HepG2 (cell line): ENCODE measurements at regions not wholly inside any gene's neighbourhood (a gene's known extent, or its start where the extent isn't known, plus 50 kb on each side); places are given as distances from the start of the nearest gene placed in this dataset.

Experiments
- ATAC-seq: fragments of 200-7000 bp; cut with Tn5 transposase; 3 replicates; pipeline ENCODE4 v1.9.1; 2020; ENCODE audit warnings: mild to moderate bottlenecking, moderate library complexity
- BruUV-seq: library from RNA; stranded (reverse); fragments of 400-500 nt; replicated peaks from 2 replicates; lab custom pipeline; 2021; lab: Mats Ljungman, UMichigan
- CTCF ChIA-PET: fragments of 300-600 bp; formaldehyde crosslinking; extraction: SDS; loops from one replicate; lab custom pipeline; 2021; ENCODE audit warnings: low total read pairs, inconsistent platforms, low intra/inter-chr PET ratio; lab: Yijun Ruan, JAX
- POLR2A ChIA-PET: fragments of 350-600 bp; sonication (Branson Sonifier 250); formaldehyde crosslinking; loops from one replicate; lab custom pipeline; 2020; ENCODE audit warnings: antibody characterized with exemption, inconsistent platforms; lab: Yijun Ruan, JAX
- DNase-seq: peaks from one replicate; pipeline ENCODE4 v3.0.0-alpha.2; 2015; ENCODE audit warnings: low spot score
- FAIRE-seq: peaks from 3 replicates; lab custom pipeline; 2011; peaks lifted over from hg19 to GRCh38; lab: Jason Lieb, UNC
- H2AFZ ChIP-seq: one replicate; pipeline ENCODE4 v1.6.1; 2011; ENCODE audit warnings: low read length, inconsistent platforms
- H3K27ac ChIP-seq: fragments of 300-600 bp; 3 replicates; pipeline ENCODE4 v1.8.0; 2011; ENCODE audit warnings: mixed run types, mild to moderate bottlenecking, mixed read lengths, low read length, inconsistent platforms; ENCODE audit not compliant: insufficient read depth; ENCODE audit errors: extremely low read length
- H3K27me3 ChIP-seq, 2 experiments: fragments of 200-600 bp in 1 of 2; 2 replicates in 1 of 2; 3 replicates in 1 of 2; pipeline versions ENCODE4 v1.6.0 to v1.8.0; 2011; ENCODE audit warnings: low read length in 2 of 2, mild to moderate bottlenecking in 2 of 2, moderate library complexity in 2 of 2, inconsistent platforms in 1 of 2; ENCODE audit not compliant: insufficient read depth in 2 of 2, control insufficient read depth in 1 of 2
- H3K36me3 ChIP-seq, 2 experiments: fragments of 200-600 bp in 1 of 2; replicated peaks in 1 of 2; 2 replicates in 1 of 2; 3 replicates in 1 of 2; pipeline versions ENCODE4 v1.5.1 to v1.8.0; 2011; ENCODE audit warnings: low read length in 2 of 2, inconsistent platforms in 1 of 2; ENCODE audit not compliant: insufficient read depth in 2 of 2, control insufficient read depth in 1 of 2
- H3K4me1 ChIP-seq: 2 replicates; pipeline ENCODE4 v1.5.1; 2012; ENCODE audit warnings: low read length, inconsistent platforms; ENCODE audit not compliant: insufficient read depth
- H3K4me2 ChIP-seq: 2 replicates; pipeline ENCODE4 v1.6.0; 2011; ENCODE audit warnings: low read depth, low read length, inconsistent platforms
- H3K4me3 ChIP-seq, 3 experiments: fragments of 200-600 bp in 1 of 3; sonication (generic), shearing (Covaris generic) in 1 of 3; replicated peaks in 1 of 3; 2 replicates each; pipeline ENCODE4 v1.5.1; 2011 to 2016; ENCODE audit warnings: low read length in 3 of 3, inconsistent platforms in 2 of 3, low read depth in 2 of 3, mild to moderate bottlenecking in 2 of 3, control low read depth in 1 of 3, mixed read lengths in 1 of 3; ENCODE audit not compliant: insufficient read depth in 1 of 3
- H3K79me2 ChIP-seq: one replicate; pipeline ENCODE4 v1.6.1; 2011; ENCODE audit warnings: low read length, inconsistent platforms; ENCODE audit not compliant: insufficient read depth
- H3K9ac ChIP-seq: 2 replicates; pipeline ENCODE4 v1.6.0; 2011; ENCODE audit warnings: mild to moderate bottlenecking, low read depth, low read length, inconsistent platforms; ENCODE audit not compliant: insufficient read depth
- H3K9me3 ChIP-seq: 2 replicates; pipeline ENCODE4 v1.5.1; 2012; ENCODE audit warnings: mild to moderate bottlenecking, low read length
- H4K20me1 ChIP-seq: 2 replicates; pipeline ENCODE4 v1.6.0; 2011; ENCODE audit warnings: inconsistent platforms, mild to moderate bottlenecking, low read length, moderate library complexity; ENCODE audit not compliant: insufficient read depth
- FOXO1 ChIP-seq: sonication (generic); formaldehyde crosslinking; IDR thresholded peaks from 2 replicates; pipeline ENCODE4 v1.4.0; 2020; ENCODE audit warnings: missing genetic modification reagents
- PCBP2 ChIP-seq: fragments of 200-400 bp; formaldehyde crosslinking; optimal IDR thresholded peaks from 2 replicates; pipeline ENCODE3; 2018; ENCODE audit warnings: low read length, low read depth; ENCODE audit not compliant: poor library complexity, severe bottlenecking
- PHF5A ChIP-seq: IDR thresholded peaks from one replicate; pipeline ENCODE4 v1.6.1; 2018; ENCODE audit warnings: low read depth, missing genetic modification reagents; ENCODE audit not compliant: unreplicated experiment
- SMAD3 ChIP-seq: sonication (generic); formaldehyde crosslinking; IDR thresholded peaks from 2 replicates; pipeline ENCODE4 v1.4.0; 2020; ENCODE audit warnings: missing genetic modification reagents
- SMYD3 ChIP-seq: sonication (generic); formaldehyde crosslinking; IDR thresholded peaks from 2 replicates; pipeline ENCODE4 v1.8.1; 2023; ENCODE audit warnings: mild to moderate bottlenecking, missing genetic modification reagents
- SRSF4 ChIP-seq: fragments of 200-400 bp; formaldehyde crosslinking; IDR thresholded peaks from one replicate; pipeline ENCODE4 v1.6.1; 2018; ENCODE audit warnings: mild to moderate bottlenecking, low read depth, low read length, moderate library complexity; ENCODE audit not compliant: poor library complexity, severe bottlenecking
- XRCC5 ChIP-seq: fragments of 200-400 bp; formaldehyde crosslinking; optimal IDR thresholded peaks from 2 replicates; pipeline ENCODE3; 2017; ENCODE audit warnings: mild to moderate bottlenecking, low read length
- ZBTB8A ChIP-seq: sonication (generic); formaldehyde crosslinking; IDR thresholded peaks from 2 replicates; pipeline ENCODE4 v1.4.0; 2020; ENCODE audit warnings: mild to moderate bottlenecking, low read depth, missing genetic modification reagents, borderline replicate concordance
- ZFP36L2 ChIP-seq: sonication (generic); formaldehyde crosslinking; IDR thresholded peaks from 2 replicates; pipeline ENCODE4 v1.4.0; 2020; ENCODE audit warnings: missing genetic modification reagents
- ZNF136 ChIP-seq: sonication (generic); formaldehyde crosslinking; IDR thresholded peaks from 2 replicates; pipeline ENCODE4 v1.8.1; 2022; ENCODE audit warnings: low read depth, mild to moderate bottlenecking, moderate library complexity, missing genetic modification reagents
- WGBS: methylation state at CpG from one replicate; pipeline ENCODE4 v1.1.6; 2017; ENCODE audit warnings: low lambda C conversion rate; 5-methylcytosine and 5-hydroxymethylcytosine counted together
- in situ Hi-C: cut with HindIII; loops from 2 replicates; pipeline ENCODE4 v1.10.0; 2017; ENCODE audit warnings: low pct_unique_long_range_greater_than_20kb; ENCODE audit not compliant: extremely low pct_ligation_motif_present
- intact Hi-C: fragments of 100-400 bp; cut with micrococcal nuclease; formaldehyde crosslinking; loops from one replicate; pipeline ENCODE4 v1.10.0; 2022; ENCODE audit not compliant: unreplicated experiment
- TF ChIP-seq, protein P1 (sequence below): sonication (generic); formaldehyde crosslinking; IDR thresholded peaks from 2 replicates; pipeline ENCODE4 v1.8.0; 2022; ENCODE audit warnings: mild to moderate bottlenecking, missing genetic modification reagents, moderate library complexity
- TF ChIP-seq, protein P2 (sequence below): sonication (generic); formaldehyde crosslinking; IDR thresholded peaks from 2 replicates; pipeline ENCODE4 v1.5.1; 2020; ENCODE audit warnings: mild to moderate bottlenecking, missing genetic modification reagents, moderate library complexity
- TF ChIP-seq, protein P3 (sequence below): sonication (generic); formaldehyde crosslinking; IDR thresholded peaks from 2 replicates; pipeline ENCODE4 v1.5.1; 2020; ENCODE audit warnings: missing genetic modification reagents, mild to moderate bottlenecking, borderline replicate concordance

DNA sequence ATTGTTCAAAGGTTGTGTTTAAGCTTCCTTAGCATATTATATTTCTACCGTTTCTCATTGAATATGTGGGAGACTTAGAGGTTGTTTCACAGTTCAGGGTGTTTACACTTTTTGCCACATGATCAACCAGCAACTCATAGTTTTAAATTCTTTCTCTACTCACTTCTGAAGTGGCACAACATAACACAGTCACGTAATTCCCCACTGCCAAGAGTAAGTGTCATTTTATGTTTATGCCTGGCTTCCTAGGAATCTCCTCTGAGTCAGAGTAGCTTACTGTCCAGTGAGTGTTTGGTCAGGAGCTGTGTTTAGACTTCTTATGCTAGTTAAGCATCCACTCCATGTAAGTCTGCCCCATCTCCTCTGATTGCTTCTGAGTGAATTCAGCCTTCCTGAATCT is 520.8 kb upstream of the KIRREL3 start:
- Histone ChIP-seq H3K9me3 (peaks cover 73% of the 10 kb centered on the region), H2AFZ (no peak overlapping the region), H3K4me1 (no peaks in the 10 kb centered on the region), H3K36me3 (no peaks in the 10 kb centered on the region), H3K4me3 (no peak overlapping the region)
- no peak for DNase-seq
- TF ChIP-seq SMAD3 (CRISPR knock-in tag) (no peak), PCBP2 (no peak), FOXO1 (CRISPR knock-in tag) (no peak), ZNF136 (no peak), XRCC5 (no peak), SMYD3 (CRISPR knock-in tag) (no peak), PHF5A (CRISPR knock-in tag) (no peak), ZFP36L2 (no peak), SRSF4 (no peak), ZBTB8A (CRISPR knock-in tag) (no peak)
- TF ChIP-seq, protein P1, sequence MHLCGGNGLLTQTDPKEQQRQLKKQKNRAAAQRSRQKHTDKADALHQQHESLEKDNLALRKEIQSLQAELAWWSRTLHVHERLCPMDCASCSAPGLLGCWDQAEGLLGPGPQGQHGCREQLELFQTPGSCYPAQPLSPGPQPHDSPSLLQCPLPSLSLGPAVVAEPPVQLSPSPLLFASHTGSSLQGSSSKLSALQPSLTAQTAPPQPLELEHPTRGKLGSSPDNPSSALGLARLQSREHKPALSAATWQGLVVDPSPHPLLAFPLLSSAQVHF (CRISPR knock-in tag): no peak
- TF ChIP-seq, protein P2, sequence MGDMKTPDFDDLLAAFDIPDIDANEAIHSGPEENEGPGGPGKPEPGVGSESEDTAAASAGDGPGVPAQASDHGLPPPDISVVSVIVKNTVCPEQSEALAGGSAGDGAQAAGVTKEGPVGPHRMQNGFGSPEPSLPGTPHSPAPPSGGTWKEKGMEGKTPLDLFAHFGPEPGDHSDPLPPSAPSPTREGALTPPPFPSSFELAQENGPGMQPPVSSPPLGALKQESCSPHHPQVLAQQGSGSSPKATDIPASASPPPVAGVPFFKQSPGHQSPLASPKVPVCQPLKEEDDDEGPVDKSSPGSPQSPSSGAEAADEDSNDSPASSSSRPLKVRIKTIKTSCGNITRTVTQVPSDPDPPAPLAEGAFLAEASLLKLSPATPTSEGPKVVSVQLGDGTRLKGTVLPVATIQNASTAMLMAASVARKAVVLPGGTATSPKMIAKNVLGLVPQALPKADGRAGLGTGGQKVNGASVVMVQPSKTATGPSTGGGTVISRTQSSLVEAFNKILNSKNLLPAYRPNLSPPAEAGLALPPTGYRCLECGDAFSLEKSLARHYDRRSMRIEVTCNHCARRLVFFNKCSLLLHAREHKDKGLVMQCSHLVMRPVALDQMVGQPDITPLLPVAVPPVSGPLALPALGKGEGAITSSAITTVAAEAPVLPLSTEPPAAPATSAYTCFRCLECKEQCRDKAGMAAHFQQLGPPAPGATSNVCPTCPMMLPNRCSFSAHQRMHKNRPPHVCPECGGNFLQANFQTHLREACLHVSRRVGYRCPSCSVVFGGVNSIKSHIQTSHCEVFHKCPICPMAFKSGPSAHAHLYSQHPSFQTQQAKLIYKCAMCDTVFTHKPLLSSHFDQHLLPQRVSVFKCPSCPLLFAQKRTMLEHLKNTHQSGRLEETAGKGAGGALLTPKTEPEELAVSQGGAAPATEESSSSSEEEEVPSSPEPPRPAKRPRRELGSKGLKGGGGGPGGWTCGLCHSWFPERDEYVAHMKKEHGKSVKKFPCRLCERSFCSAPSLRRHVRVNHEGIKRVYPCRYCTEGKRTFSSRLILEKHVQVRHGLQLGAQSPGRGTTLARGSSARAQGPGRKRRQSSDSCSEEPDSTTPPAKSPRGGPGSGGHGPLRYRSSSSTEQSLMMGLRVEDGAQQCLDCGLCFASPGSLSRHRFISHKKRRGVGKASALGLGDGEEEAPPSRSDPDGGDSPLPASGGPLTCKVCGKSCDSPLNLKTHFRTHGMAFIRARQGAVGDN (CRISPR knock-in tag): no peak
- TF ChIP-seq, protein P3, sequence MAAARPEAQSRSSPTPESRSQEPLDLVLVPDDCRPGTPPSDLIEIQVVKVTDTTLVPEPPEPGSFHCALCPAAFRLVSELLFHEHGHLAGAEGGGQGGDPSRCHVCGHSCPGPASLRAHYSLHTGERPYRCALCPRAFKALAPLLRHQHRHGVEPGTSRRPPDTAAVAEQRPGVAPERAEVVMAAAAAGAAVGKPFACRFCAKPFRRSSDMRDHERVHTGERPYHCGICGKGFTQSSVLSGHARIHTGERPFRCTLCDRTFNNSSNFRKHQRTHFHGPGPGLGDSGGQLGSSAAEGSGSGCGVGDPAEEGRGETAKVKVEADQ: no peak
- TF ChIP-seq, all 625 proteins: peak for 0
- no peak for ATAC-seq
- Histone ChIP-seq H3K79me2 (no peaks in the 10 kb centered on the region), H3K27ac (no peak overlapping the region), H3K27me3 (no peaks in the 10 kb centered on the region), H3K4me2 (no peak overlapping the region), H3K9ac (no peak overlapping the region), H4K20me1 (no peaks in the 10 kb centered on the region)
- no TSS peak for BruUV-seq
- intact Hi-C loops (no loop called here), in situ Hi-C loops (no loop called here)
- WGBS: 0% methylated on average over 2 of the region's 2 CpGs
- ChIA-PET POLR2A (no interaction called here), CTCF (no interaction called here)
- no peak for FAIRE-seq
